HEK293 (cell line): ENCODE measurements at regions not wholly inside any gene's neighbourhood (a gene's known extent, or its start where the extent isn't known, plus 50 kb on each side); places are given as distances from the start of the nearest gene placed in this dataset.

Experiments used
- FEZF1 ChIP-seq: fragments of 450-650 bp; formaldehyde crosslinking; IDR thresholded peaks from 2 replicates; pipeline ENCODE4 v1.5.1; 2016; ENCODE audit warnings: missing biosample characterization, missing genetic modification characterization
- HOXA7 ChIP-seq: sonication (generic); formaldehyde crosslinking; IDR thresholded peaks from 2 replicates; pipeline ENCODE4 v1.8.1; 2022; ENCODE audit warnings: missing genetic modification reagents, borderline replicate concordance
- IKZF3 ChIP-seq: fragments of 450-650 bp; IDR thresholded peaks from 2 replicates; pipeline ENCODE4 v1.5.0; 2018; ENCODE audit warnings: missing biosample characterization, mild to moderate bottlenecking, missing genetic modification characterization, moderate library complexity
- OSR2 ChIP-seq: fragments of 450-650 bp; formaldehyde crosslinking; IDR thresholded peaks from 2 replicates; pipeline ENCODE4 v1.5.1; 2016; ENCODE audit warnings: missing biosample characterization, missing genetic modification characterization
- SALL2 ChIP-seq: fragments of 450-650 bp; formaldehyde crosslinking; IDR thresholded peaks from 2 replicates; pipeline ENCODE4 v1.5.0; 2017; ENCODE audit warnings: missing biosample characterization, mild to moderate bottlenecking, missing genetic modification characterization, borderline replicate concordance
- SCRT2 ChIP-seq: fragments of 450-650 bp; formaldehyde crosslinking; IDR thresholded peaks from 2 replicates; pipeline ENCODE4 v1.5.1; 2016; ENCODE audit warnings: missing biosample characterization, missing genetic modification characterization
- SP3 ChIP-seq: fragments of 450-650 bp; formaldehyde crosslinking; IDR thresholded peaks from 2 replicates; pipeline ENCODE4 v1.5.1; 2016; ENCODE audit warnings: missing biosample characterization, missing genetic modification characterization
- ZBTB1 ChIP-seq: fragments of 450-650 bp; formaldehyde crosslinking; IDR thresholded peaks from 2 replicates; pipeline ENCODE4 v1.5.1; 2016; ENCODE audit warnings: missing biosample characterization, missing genetic modification characterization
- ZBTB17 ChIP-seq: fragments of 450-650 bp; formaldehyde crosslinking; IDR thresholded peaks from 2 replicates; pipeline ENCODE4 v1.5.1; 2016; ENCODE audit warnings: missing biosample characterization, missing genetic modification characterization
- ZEB2 ChIP-seq: fragments of 450-650 bp; formaldehyde crosslinking; IDR thresholded peaks from 2 replicates; pipeline ENCODE4 v1.5.1; 2016; ENCODE audit warnings: missing biosample characterization, missing genetic modification characterization
- ZNF157 ChIP-seq: fragments of 450-650 bp; formaldehyde crosslinking; IDR thresholded peaks from 2 replicates; pipeline ENCODE4 v1.5.1; 2016; ENCODE audit warnings: missing biosample characterization, missing genetic modification characterization
- ZNF23 ChIP-seq: fragments of 450-650 bp; formaldehyde crosslinking; IDR thresholded peaks from 2 replicates; pipeline ENCODE4 v1.5.1; 2016; ENCODE audit warnings: missing biosample characterization, missing genetic modification characterization, borderline replicate concordance
- ZNF24 ChIP-seq: fragments of 450-650 bp; formaldehyde crosslinking; IDR thresholded peaks from 2 replicates; pipeline ENCODE4 v1.5.1; 2016; ENCODE audit warnings: missing biosample characterization, missing genetic modification characterization
- ZNF341 ChIP-seq: fragments of 450-650 bp; formaldehyde crosslinking; IDR thresholded peaks from 2 replicates; pipeline ENCODE4; 2016; ENCODE audit warnings: low read depth, missing biosample characterization, missing genetic modification characterization
- ZNF354C ChIP-seq: fragments of 450-650 bp; formaldehyde crosslinking; IDR thresholded peaks from 2 replicates; pipeline ENCODE4 v1.5.1; 2016; ENCODE audit warnings: missing biosample characterization, missing genetic modification characterization, low read depth, borderline replicate concordance
- ZNF514 ChIP-seq: fragments of 450-650 bp; formaldehyde crosslinking; IDR thresholded peaks from 2 replicates; pipeline ENCODE4 v1.5.1; 2016; ENCODE audit warnings: missing biosample characterization, missing genetic modification characterization
- ZNF530 ChIP-seq: fragments of 450-650 bp; formaldehyde crosslinking; IDR thresholded peaks from 2 replicates; pipeline ENCODE4 v1.5.1; 2016; ENCODE audit warnings: low read depth, missing biosample characterization, missing genetic modification characterization
- ZNF544 ChIP-seq: fragments of 450-650 bp; formaldehyde crosslinking; IDR thresholded peaks from 2 replicates; pipeline ENCODE4 v1.5.0; 2017; ENCODE audit warnings: missing biosample characterization, missing genetic modification characterization
- ZNF548 ChIP-seq: fragments of 450-650 bp; formaldehyde crosslinking; IDR thresholded peaks from 2 replicates; pipeline ENCODE4 v1.5.1; 2016; ENCODE audit warnings: missing biosample characterization, missing genetic modification characterization
- ZNF600 ChIP-seq: fragments of 450-650 bp; formaldehyde crosslinking; IDR thresholded peaks from 2 replicates; pipeline ENCODE4 v1.5.1; 2016; ENCODE audit warnings: missing biosample characterization, missing genetic modification characterization
- ZNF664 ChIP-seq: fragments of 450-650 bp; formaldehyde crosslinking; IDR thresholded peaks from 2 replicates; pipeline ENCODE4 v1.5.1; 2016; ENCODE audit warnings: missing biosample characterization, missing genetic modification characterization
- ZNF830 ChIP-seq: fragments of 450-650 bp; IDR thresholded peaks from 2 replicates; pipeline ENCODE4 v1.5.0; 2018; ENCODE audit warnings: missing biosample characterization, missing genetic modification characterization, low read depth, mild to moderate bottlenecking, moderate library complexity
- TF ChIP-seq, protein P1 (sequence below): fragments of 450-650 bp; formaldehyde crosslinking; IDR thresholded peaks from 2 replicates; pipeline ENCODE4 v1.5.1; 2016; ENCODE audit warnings: missing biosample characterization, missing genetic modification characterization
- TF ChIP-seq, protein P2 (sequence below): fragments of 450-650 bp; IDR thresholded peaks from 2 replicates; pipeline ENCODE4 v1.5.1; 2018; ENCODE audit warnings: missing biosample characterization, missing genetic modification characterization
- TF ChIP-seq, protein P3 (sequence below): fragments of 450-650 bp; formaldehyde crosslinking; IDR thresholded peaks from 2 replicates; pipeline ENCODE4 v1.5.1; 2016; ENCODE audit warnings: missing biosample characterization, missing genetic modification characterization, borderline replicate concordance
- TF ChIP-seq, protein P4 (sequence below): fragments of 450-650 bp; formaldehyde crosslinking; IDR thresholded peaks from 2 replicates; pipeline ENCODE4 v1.5.1; 2016; ENCODE audit warnings: missing biosample characterization, missing genetic modification characterization
- TF ChIP-seq, protein P5 (sequence below): fragments of 450-650 bp; IDR thresholded peaks from 2 replicates; pipeline ENCODE4 v1.5.1; 2018; ENCODE audit warnings: missing biosample characterization, mild to moderate bottlenecking, missing genetic modification characterization
- TF ChIP-seq, protein P6 (sequence below): fragments of 450-650 bp; formaldehyde crosslinking; IDR thresholded peaks from 2 replicates; pipeline ENCODE4 v1.5.1; 2016; ENCODE audit warnings: missing biosample characterization, missing genetic modification characterization

DNA sequence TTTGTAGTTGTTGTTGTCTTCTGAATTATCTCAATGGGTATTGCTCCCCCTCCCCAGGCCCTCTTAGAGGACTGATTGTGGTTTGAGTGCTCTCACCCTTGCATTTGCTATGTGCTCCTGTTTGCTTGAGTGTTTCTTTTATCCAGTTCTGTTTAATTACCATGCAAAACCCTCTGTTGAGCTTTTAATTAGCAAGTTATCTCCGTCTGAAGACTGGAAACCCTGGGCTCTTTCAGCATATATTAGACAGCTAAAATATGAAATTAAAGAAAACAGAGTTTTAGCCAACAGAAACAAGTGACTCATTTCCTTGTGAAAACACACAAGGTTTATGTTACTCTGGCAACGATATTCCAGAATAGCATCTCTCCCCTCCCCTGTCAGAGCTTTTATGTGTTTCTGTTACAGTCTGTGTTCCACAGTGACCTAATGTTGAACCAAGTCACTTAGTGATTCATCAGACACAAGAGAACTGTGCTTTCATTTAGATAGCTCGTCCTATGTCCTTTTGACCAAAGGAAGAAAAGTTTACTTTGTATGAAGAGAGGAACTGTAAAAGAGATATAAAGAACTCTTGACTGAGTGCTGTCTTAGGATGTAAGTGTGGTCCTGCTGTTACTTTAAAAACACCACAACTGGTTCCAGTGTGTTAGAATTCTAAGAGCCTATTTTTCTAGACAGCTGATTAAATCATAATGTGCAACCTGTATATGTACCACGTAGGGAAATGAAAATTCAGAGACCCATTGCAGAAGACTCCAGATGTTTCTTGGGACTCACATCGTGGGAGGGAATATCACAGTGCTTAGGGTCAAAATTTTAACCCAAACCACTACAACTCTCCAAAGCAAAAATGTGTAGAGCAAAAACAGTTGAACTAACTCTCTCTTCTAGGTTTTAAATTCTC, 172.8 kb upstream of the RBMS1 start (continued):
- TF ChIP-seq ZNF530 (tag by site-specific recombination) (no peak), ZNF548 (tag by site-specific recombination) (no peak), ZBTB17 (tag by site-specific recombination) (peak; percentile 56; the same call in 1 of the 2 replicates), ZNF24 (peak; percentile 42; the same call in 1 of the 2 replicates), IKZF3 (tag by site-specific recombination) (no peak), ZNF23 (tag by site-specific recombination) (no peak), ZNF600 (peak; percentile 89), FEZF1 (0 out of 2 replicates have a peak, but pooled peaks have one; percentile 15), ZNF830 (no peak), OSR2 (tag by site-specific recombination) (peak; percentile 91), SP3 (tag by site-specific recombination) (no peak), SCRT2 (tag by site-specific recombination) (no peak), ZNF664 (tag by site-specific recombination) (no peak), ZEB2 (tag by site-specific recombination) (peak; percentile 73), ZNF544 (tag by site-specific recombination) (no peak), ZNF341 (peak; percentile 81), ZNF354C (no peak), ZBTB1 (tag by site-specific recombination) (0 out of 2 replicates have a peak, but pooled peaks have one; percentile 43), SALL2 (no peak), ZNF157 (tag by site-specific recombination) (no peak), HOXA7 (CRISPR knock-in tag) (no peak), ZNF514 (tag by site-specific recombination) (no peak)
- TF ChIP-seq, protein P1, sequence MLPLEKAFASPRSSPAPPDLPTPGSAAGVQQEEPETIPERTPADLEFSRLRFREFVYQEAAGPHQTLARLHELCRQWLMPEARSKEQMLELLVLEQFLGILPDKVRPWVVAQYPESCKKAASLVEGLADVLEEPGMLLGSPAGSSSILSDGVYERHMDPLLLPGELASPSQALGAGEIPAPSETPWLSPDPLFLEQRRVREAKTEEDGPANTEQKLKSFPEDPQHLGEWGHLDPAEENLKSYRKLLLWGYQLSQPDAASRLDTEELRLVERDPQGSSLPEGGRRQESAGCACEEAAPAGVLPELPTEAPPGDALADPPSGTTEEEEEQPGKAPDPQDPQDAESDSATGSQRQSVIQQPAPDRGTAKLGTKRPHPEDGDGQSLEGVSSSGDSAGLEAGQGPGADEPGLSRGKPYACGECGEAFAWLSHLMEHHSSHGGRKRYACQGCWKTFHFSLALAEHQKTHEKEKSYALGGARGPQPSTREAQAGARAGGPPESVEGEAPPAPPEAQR (tag by site-specific recombination), result no peak
- TF ChIP-seq, protein P2, sequence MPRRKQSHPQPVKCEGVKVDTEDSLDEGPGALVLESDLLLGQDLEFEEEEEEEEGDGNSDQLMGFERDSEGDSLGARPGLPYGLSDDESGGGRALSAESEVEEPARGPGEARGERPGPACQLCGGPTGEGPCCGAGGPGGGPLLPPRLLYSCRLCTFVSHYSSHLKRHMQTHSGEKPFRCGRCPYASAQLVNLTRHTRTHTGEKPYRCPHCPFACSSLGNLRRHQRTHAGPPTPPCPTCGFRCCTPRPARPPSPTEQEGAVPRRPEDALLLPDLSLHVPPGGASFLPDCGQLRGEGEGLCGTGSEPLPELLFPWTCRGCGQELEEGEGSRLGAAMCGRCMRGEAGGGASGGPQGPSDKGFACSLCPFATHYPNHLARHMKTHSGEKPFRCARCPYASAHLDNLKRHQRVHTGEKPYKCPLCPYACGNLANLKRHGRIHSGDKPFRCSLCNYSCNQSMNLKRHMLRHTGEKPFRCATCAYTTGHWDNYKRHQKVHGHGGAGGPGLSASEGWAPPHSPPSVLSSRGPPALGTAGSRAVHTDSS (tag by site-specific recombination), result no peak
- TF ChIP-seq, protein P3, sequence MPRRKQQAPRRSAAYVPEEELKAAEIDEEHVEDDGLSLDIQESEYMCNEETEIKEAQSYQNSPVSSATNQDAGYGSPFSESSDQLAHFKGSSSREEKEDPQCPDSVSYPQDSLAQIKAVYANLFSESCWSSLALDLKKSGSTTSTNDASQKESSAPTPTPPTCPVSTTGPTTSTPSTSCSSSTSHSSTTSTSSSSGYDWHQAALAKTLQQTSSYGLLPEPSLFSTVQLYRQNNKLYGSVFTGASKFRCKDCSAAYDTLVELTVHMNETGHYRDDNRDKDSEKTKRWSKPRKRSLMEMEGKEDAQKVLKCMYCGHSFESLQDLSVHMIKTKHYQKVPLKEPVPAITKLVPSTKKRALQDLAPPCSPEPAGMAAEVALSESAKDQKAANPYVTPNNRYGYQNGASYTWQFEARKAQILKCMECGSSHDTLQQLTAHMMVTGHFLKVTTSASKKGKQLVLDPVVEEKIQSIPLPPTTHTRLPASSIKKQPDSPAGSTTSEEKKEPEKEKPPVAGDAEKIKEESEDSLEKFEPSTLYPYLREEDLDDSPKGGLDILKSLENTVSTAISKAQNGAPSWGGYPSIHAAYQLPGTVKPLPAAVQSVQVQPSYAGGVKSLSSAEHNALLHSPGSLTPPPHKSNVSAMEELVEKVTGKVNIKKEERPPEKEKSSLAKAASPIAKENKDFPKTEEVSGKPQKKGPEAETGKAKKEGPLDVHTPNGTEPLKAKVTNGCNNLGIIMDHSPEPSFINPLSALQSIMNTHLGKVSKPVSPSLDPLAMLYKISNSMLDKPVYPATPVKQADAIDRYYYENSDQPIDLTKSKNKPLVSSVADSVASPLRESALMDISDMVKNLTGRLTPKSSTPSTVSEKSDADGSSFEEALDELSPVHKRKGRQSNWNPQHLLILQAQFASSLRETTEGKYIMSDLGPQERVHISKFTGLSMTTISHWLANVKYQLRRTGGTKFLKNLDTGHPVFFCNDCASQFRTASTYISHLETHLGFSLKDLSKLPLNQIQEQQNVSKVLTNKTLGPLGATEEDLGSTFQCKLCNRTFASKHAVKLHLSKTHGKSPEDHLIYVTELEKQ (tag by site-specific recombination), result peak; percentile 70; the same call in 1 of the 2 replicates
- TF ChIP-seq, protein P4, sequence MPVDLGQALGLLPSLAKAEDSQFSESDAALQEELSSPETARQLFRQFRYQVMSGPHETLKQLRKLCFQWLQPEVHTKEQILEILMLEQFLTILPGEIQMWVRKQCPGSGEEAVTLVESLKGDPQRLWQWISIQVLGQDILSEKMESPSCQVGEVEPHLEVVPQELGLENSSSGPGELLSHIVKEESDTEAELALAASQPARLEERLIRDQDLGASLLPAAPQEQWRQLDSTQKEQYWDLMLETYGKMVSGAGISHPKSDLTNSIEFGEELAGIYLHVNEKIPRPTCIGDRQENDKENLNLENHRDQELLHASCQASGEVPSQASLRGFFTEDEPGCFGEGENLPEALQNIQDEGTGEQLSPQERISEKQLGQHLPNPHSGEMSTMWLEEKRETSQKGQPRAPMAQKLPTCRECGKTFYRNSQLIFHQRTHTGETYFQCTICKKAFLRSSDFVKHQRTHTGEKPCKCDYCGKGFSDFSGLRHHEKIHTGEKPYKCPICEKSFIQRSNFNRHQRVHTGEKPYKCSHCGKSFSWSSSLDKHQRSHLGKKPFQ (tag by site-specific recombination), result no peak
- TF ChIP-seq, protein P5, sequence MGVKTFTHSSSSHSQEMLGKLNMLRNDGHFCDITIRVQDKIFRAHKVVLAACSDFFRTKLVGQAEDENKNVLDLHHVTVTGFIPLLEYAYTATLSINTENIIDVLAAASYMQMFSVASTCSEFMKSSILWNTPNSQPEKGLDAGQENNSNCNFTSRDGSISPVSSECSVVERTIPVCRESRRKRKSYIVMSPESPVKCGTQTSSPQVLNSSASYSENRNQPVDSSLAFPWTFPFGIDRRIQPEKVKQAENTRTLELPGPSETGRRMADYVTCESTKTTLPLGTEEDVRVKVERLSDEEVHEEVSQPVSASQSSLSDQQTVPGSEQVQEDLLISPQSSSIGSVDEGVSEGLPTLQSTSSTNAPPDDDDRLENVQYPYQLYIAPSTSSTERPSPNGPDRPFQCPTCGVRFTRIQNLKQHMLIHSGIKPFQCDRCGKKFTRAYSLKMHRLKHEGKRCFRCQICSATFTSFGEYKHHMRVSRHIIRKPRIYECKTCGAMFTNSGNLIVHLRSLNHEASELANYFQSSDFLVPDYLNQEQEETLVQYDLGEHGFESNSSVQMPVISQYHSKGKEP (tag by site-specific recombination), result peak; percentile 55
- TF ChIP-seq, protein P6, sequence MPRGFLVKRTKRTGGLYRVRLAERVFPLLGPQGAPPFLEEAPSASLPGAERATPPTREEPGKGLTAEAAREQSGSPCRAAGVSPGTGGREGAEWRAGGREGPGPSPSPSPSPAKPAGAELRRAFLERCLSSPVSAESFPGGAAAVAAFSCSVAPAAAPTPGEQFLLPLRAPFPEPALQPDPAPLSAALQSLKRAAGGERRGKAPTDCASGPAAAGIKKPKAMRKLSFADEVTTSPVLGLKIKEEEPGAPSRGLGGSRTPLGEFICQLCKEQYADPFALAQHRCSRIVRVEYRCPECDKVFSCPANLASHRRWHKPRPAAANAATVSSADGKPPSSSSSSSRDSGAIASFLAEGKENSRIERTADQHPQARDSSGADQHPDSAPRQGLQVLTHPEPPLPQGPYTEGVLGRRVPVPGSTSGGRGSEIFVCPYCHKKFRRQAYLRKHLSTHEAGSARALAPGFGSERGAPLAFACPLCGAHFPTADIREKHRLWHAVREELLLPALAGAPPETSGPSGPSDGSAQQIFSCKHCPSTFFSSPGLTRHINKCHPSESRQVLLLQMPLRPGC (tag by site-specific recombination), result peak; percentile 68
